Prostate gland (tissue), 1 donor: ENCODE measurements at regions not wholly inside any gene's neighbourhood (a gene's known extent, or its start where the extent isn't known, plus 50 kb on each side); places are given as distances from the start of the nearest gene placed in this dataset.

Experiments used
- POLR2A ChIP-seq: fragments of 450-650 bp; IDR thresholded peaks from one replicate; pipeline ENCODE4 v1.6.1; 2016; ENCODE audit warnings: antibody characterized with exemption, mild to moderate bottlenecking
- POLR2AphosphoS5 ChIP-seq: sonication (generic); formaldehyde crosslinking; IDR thresholded peaks from one replicate; pipeline ENCODE4 v1.6.1; 2017; ENCODE audit warnings: antibody characterized with exemption

- TF ChIP-seq POLR2A (no peak), POLR2AphosphoS5 (no peak)
These were observed 232.1 kb downstream of the DUSP10 start for GRCh38 chr1:221509575-221510355.
